ENCODE measurements at regions not wholly inside any gene's neighbourhood (a gene's known extent, or its start where the extent isn't known, plus 50 kb on each side); places are given as distances from the start of the nearest gene placed in this dataset.

- TF ChIP-seq, protein P1, sequence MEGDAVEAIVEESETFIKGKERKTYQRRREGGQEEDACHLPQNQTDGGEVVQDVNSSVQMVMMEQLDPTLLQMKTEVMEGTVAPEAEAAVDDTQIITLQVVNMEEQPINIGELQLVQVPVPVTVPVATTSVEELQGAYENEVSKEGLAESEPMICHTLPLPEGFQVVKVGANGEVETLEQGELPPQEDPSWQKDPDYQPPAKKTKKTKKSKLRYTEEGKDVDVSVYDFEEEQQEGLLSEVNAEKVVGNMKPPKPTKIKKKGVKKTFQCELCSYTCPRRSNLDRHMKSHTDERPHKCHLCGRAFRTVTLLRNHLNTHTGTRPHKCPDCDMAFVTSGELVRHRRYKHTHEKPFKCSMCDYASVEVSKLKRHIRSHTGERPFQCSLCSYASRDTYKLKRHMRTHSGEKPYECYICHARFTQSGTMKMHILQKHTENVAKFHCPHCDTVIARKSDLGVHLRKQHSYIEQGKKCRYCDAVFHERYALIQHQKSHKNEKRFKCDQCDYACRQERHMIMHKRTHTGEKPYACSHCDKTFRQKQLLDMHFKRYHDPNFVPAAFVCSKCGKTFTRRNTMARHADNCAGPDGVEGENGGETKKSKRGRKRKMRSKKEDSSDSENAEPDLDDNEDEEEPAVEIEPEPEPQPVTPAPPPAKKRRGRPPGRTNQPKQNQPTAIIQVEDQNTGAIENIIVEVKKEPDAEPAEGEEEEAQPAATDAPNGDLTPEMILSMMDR (conservative IDR thresholded peaks at IDR 0.05; ENCODE audit: low read depth): no peak
- POLR2A ChIA-PET (ENCODE audit: low non-redundant PET): no interaction called here
- peak; percentile 78 for DNase-seq (ENCODE audit: low spot score)
- peak overlapping the region; percentile 99 for H3K27ac ChIP-seq
- CTCF ChIA-PET: interaction anchor here (0.9 kb wide), 1 partner anchor 373 kb away, joined by 7 read pairs; no protein-coding TSS in a partner anchor
Observed at GRCh38 chr12:42961395-42961794, 371.8 kb upstream of the PRICKLE1 start.

DNA sequence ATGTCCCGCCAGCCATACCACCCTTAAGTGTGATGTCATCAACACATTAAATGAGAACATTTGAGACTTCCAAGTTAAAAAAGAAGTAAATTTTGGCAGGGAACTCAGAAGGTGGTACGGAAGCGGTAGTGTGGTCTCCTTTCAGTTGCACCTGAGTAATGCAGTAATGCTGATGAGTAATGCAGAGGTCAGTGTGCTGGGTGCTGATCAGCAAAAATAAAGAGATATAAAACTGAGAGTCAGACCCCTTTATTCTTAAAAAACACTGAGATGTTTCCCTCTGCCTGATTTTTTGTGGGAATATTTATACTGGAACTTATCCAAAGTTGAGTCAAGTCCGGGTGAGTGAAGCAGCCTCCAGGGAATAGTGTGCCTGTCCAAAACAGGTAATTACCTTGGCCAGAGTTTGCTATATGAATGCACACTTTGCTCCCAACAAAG, 370.6 kb upstream of the PRICKLE1 start:
- peak; percentile 81 for DNase-seq (ENCODE audit: low spot score)
- peak overlapping the region; percentile 99 for H3K27ac ChIP-seq
- TF ChIP-seq, protein P1 (conservative IDR thresholded peaks at IDR 0.05; ENCODE audit: low read depth): no peak
- CTCF ChIA-PET: no interaction called here
- POLR2A ChIA-PET (ENCODE audit: low non-redundant PET): no interaction called here

- ChIA-PET CTCF (interaction anchor here (0.6 kb wide), 1 partner anchor 777 kb away, joined by 3 read pairs; no protein-coding TSS in a partner anchor), POLR2A (ENCODE audit: low non-redundant PET) (no interaction called here)
- H3K27ac ChIP-seq: no peak overlapping the region
- DNase-seq (ENCODE audit: low spot score): no peak
- TF ChIP-seq, protein P1 (conservative IDR thresholded peaks at IDR 0.05; ENCODE audit: low read depth): no peak
Observed at GRCh38 chr12:42958291-42958674, 368.7 kb upstream of the PRICKLE1 start.

GRCh38 chr12:42957561-42958290, 368.2 kb upstream of the PRICKLE1 start:
- no peak overlapping the region for H3K27ac ChIP-seq
- DNase-seq (ENCODE audit: low spot score): no peak

DNA sequence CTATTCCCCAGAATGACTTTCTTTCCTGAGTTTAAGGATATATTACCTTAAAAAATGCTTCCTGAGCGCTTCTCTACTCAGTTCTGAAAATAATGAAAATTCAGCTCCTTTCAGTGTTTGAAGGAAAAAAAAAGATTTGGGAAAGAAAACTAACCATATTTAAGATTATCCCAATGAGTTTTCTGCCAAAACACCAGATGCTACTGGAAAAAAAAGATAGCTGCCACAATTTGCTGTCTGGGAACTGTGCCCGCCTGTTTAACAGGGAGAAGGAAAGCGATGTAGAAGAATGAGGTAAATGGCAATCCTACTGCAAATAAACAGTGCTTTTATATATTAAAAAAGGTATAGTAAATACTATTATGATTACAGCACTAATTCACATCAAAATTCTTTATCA, 367.6 kb upstream of the PRICKLE1 start:
- CTCF ChIA-PET: interaction anchor here (0.7 kb wide), 1 partner anchor 357 kb away, joined by 4 read pairs; no protein-coding TSS in a partner anchor
- TF ChIP-seq, protein P1 (conservative IDR thresholded peaks at IDR 0.05; ENCODE audit: low read depth): no peak
- POLR2A ChIA-PET (ENCODE audit: low non-redundant PET): no interaction called here
- no peak overlapping the region for H3K27ac ChIP-seq
- DNase-seq (ENCODE audit: low spot score): no peak

More at GRCh38 chr12:42957561-42958290, 368.2 kb upstream of the PRICKLE1 start:
- TF ChIP-seq, protein P1 (conservative IDR thresholded peaks at IDR 0.05; ENCODE audit: low read depth): no peak
- ChIA-PET CTCF (interaction anchor here (0.6 kb wide), 1 partner anchor 777 kb away, joined by 3 read pairs; no protein-coding TSS in a partner anchor), POLR2A (ENCODE audit: low non-redundant PET) (no interaction called here)

DNA sequence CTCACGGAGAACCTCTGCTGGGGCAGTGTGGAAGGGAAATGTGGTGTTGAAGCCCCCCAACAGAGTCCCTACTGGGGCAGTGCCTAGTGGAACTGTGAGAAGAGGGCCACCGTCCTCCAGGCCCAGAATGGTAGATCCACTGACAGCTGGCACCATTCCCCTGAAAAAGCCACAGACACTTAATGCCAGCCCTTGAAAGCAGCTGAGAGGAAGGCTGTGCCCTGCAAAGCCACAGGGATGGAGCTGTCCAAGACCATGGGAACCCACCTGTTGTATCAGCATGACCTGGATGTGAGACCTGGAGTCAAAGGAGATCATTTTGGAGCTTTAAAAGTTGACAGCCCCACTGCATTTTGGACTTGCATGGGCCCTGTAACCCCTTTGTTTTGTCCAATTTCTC, 363.5 kb upstream of the PRICKLE1 start:
- TF ChIP-seq, protein P1 (conservative IDR thresholded peaks at IDR 0.05; ENCODE audit: low read depth): no peak
- POLR2A ChIA-PET (ENCODE audit: low non-redundant PET): no interaction called here
- DNase-seq (ENCODE audit: low spot score): no peak
- CTCF ChIA-PET: no interaction called here
- H3K27ac ChIP-seq: no peak overlapping the region
